ENCODE measurements at regions not wholly inside any gene's neighbourhood (a gene's known extent, or its start where the extent isn't known, plus 50 kb on each side); places are given as distances from the start of the nearest gene placed in this dataset.
"Not testable (repeated sequence)": the region's sequence is repeated elsewhere in the genome, so short reads cannot be mapped to it uniquely, and the experiment has no call there.

GRCh38 chr11:90423378-90423777, 200.5 kb upstream of the CHORDC1 start:
- no peak for DNase-seq (ENCODE audit: low spot score)

- DNase-seq (ENCODE audit: low spot score), result not testable (repeated sequence)
Measured at GRCh38 chr11:90422787-90423186, 199.9 kb upstream of the CHORDC1 start.

GRCh38 chr11:90414221-90414620, 191.4 kb upstream of the CHORDC1 start:
- no peak for DNase-seq (ENCODE audit: low spot score)

GRCh38 chr11:90407350-90407749, 184.5 kb upstream of the CHORDC1 start:
- DNase-seq (ENCODE audit: low spot score), result no peak

GRCh38 chr11:90392692-90393091, 169.8 kb upstream of the CHORDC1 start:
- no peak for DNase-seq (ENCODE audit: low spot score)

- DNase-seq (ENCODE audit: low spot score), result no peak
Measured at GRCh38 chr11:90391756-90392155, 168.9 kb upstream of the CHORDC1 start.

- no peak for DNase-seq (ENCODE audit: low spot score)
Measured at GRCh38 chr11:90380206-90380605, 157.4 kb upstream of the CHORDC1 start.

GRCh38 chr11:90373971-90374370, 151.1 kb upstream of the CHORDC1 start:
- DNase-seq (ENCODE audit: low spot score), result no peak

GRCh38 chr11:90364527-90364926, 141.7 kb upstream of the CHORDC1 start:
- DNase-seq (ENCODE audit: low spot score), result no peak

GRCh38 chr11:90363739-90364138, 140.9 kb upstream of the CHORDC1 start:
- no peak for DNase-seq (ENCODE audit: low spot score)

- DNase-seq (ENCODE audit: low spot score), result no peak
Measured at GRCh38 chr11:90355200-90355599, 132.4 kb upstream of the CHORDC1 start.

GRCh38 chr11:90349731-90350130, 126.9 kb upstream of the CHORDC1 start:
- no peak for DNase-seq (ENCODE audit: low spot score)

GRCh38 chr11:90344546-90344945, 121.7 kb upstream of the CHORDC1 start:
- no peak for DNase-seq (ENCODE audit: low spot score)

- no peak for DNase-seq (ENCODE audit: low spot score)
Measured at GRCh38 chr11:90343673-90344072, 120.8 kb upstream of the CHORDC1 start.

GRCh38 chr11:90341986-90342385, 119.1 kb upstream of the CHORDC1 start:
- no peak for DNase-seq (ENCODE audit: low spot score)

- no peak for DNase-seq (ENCODE audit: low spot score)
Measured at GRCh38 chr11:90332415-90332814, 109.6 kb upstream of the CHORDC1 start.

- no peak for DNase-seq (ENCODE audit: low spot score)
Measured at GRCh38 chr11:90330632-90331031, 107.8 kb upstream of the CHORDC1 start.

GRCh38 chr11:90329043-90329442, 106.2 kb upstream of the CHORDC1 start:
- no peak for DNase-seq (ENCODE audit: low spot score)

- no peak for DNase-seq (ENCODE audit: low spot score)
Measured at GRCh38 chr11:90326647-90327046, 103.8 kb upstream of the CHORDC1 start.

GRCh38 chr11:90323289-90323688, 100.4 kb upstream of the CHORDC1 start:
- DNase-seq (ENCODE audit: low spot score), result no peak

GRCh38 chr11:90321018-90321417, 98.2 kb upstream of the CHORDC1 start:
- no peak for DNase-seq (ENCODE audit: low spot score)

- DNase-seq (ENCODE audit: low spot score), result no peak
Measured at GRCh38 chr11:90318651-90319050, 95.8 kb upstream of the CHORDC1 start.

GRCh38 chr11:90310210-90310609, 87.4 kb upstream of the CHORDC1 start:
- DNase-seq (ENCODE audit: low spot score), result no peak

- DNase-seq (ENCODE audit: low spot score), result no peak
Measured at GRCh38 chr11:90309693-90310092, 86.8 kb upstream of the CHORDC1 start.

GRCh38 chr11:90294526-90294925, 71.7 kb upstream of the CHORDC1 start:
- DNase-seq (ENCODE audit: low spot score), result no peak

Data from cerebellar cortex (tissue), 1 donor.